HG03095 (cell line): ENCODE measurements at regions not wholly inside any gene's neighbourhood (a gene's known extent, or its start where the extent isn't known, plus 50 kb on each side); places are given as distances from the start of the nearest gene placed in this dataset.

ENCODE experiments used
- ATAC-seq: cut with Tn5 transposase; IDR thresholded peaks from one replicate; pipeline ENCODE4 v1.9.1; 2021; ENCODE audit warnings: moderate library complexity; ENCODE audit not compliant: unreplicated experiment

- no peak for ATAC-seq
These were observed 543.8 kb downstream of the TNS1 start for GRCh38 chr2:217459016-217459415.

- ATAC-seq, result no peak
These were observed 546.8 kb downstream of the TNS1 start for GRCh38 chr2:217456016-217456415.

- ATAC-seq, result no peak
These were observed 549.9 kb downstream of the TNS1 start for GRCh38 chr2:217452928-217453327.

- no peak for ATAC-seq
These were observed 551.1 kb downstream of the TNS1 start for GRCh38 chr2:217451666-217452065.

GRCh38 chr2:217449444-217449843 is 553.4 kb downstream of the TNS1 start:
- ATAC-seq, result no peak

GRCh38 chr2:217448860-217449259 is 553.9 kb downstream of the TNS1 start:
- no peak for ATAC-seq

- no peak for ATAC-seq
These were observed 557.1 kb downstream of the TNS1 start for GRCh38 chr2:217445723-217446122.

GRCh38 chr2:217444932-217445331 is 557.9 kb downstream of the TNS1 start:
- no peak for ATAC-seq

- ATAC-seq, result no peak
These were observed 558.3 kb downstream of the TNS1 start for GRCh38 chr2:217444509-217444908.

- ATAC-seq, result no peak
These were observed 559.2 kb downstream of the TNS1 start for GRCh38 chr2:217443601-217444000.

- ATAC-seq, result peak; percentile 78
These were observed 562.8 kb downstream of the TNS1 start for GRCh38 chr2:217440000-217440399.

- peak; percentile 40 for ATAC-seq
These were observed 564.0 kb downstream of the TNS1 start for GRCh38 chr2:217438821-217439220.

- ATAC-seq, result no peak
These were observed 564.7 kb downstream of the TNS1 start for GRCh38 chr2:217438136-217438535.

GRCh38 chr2:217437290-217437870 is 565.4 kb downstream of the TNS1 start:
- ATAC-seq, result no peak

- no peak for ATAC-seq
These were observed 566.4 kb downstream of the TNS1 start for GRCh38 chr2:217436386-217436785.

- peak; percentile 98 for ATAC-seq
These were observed 568.4 kb downstream of the TNS1 start for GRCh38 chr2:217434180-217434975.

- no peak for ATAC-seq
These were observed 569.3 kb downstream of the TNS1 start for GRCh38 chr2:217433522-217433921.

- ATAC-seq, result no peak
These were observed 571.1 kb downstream of the TNS1 start for GRCh38 chr2:217431577-217432269.

- ATAC-seq, result no peak
These were observed 571.2 kb upstream of the TNP1 start for GRCh38 chr2:217430916-217431576.

- ATAC-seq, result no peak
These were observed 570.2 kb upstream of the TNP1 start for GRCh38 chr2:217429981-217430500.

- no peak for ATAC-seq
These were observed 562.0 kb upstream of the TNP1 start for GRCh38 chr2:217421834-217422233.
